A673 (cell line): ENCODE measurements at regions not wholly inside any gene's neighbourhood (a gene's known extent, or its start where the extent isn't known, plus 50 kb on each side); places are given as distances from the start of the nearest gene placed in this dataset.

Source experiments
- CTCF ChIP-seq: fragments of 300-800, 200-600 bp; sonication (generic); conservative IDR thresholded peaks from 2 replicates; pipeline ENCODE4 v1.5.1; 2017; ENCODE audit warnings: low read depth, mild to moderate bottlenecking, antibody characterized with exemption, low read length, moderate library complexity, mixed read lengths
- EZH2 ChIP-seq: fragments of 200-600 bp; sonication (generic); IDR thresholded peaks from 2 replicates; pipeline ENCODE4 v1.6.1; 2017; ENCODE audit warnings: borderline replicate concordance, low read depth, mild to moderate bottlenecking, mixed read lengths, antibody characterized with exemption, low read length; ENCODE audit not compliant: poor library complexity, severe bottlenecking

GRCh38 chr4:119872371-119873016, 194.2 kb downstream of the MAD2L1 start:
- TF ChIP-seq CTCF: no peak
- no peak for TF ChIP-seq EZH2
